GM12874 (cell line): ENCODE measurements at regions not wholly inside any gene's neighbourhood (a gene's known extent, or its start where the extent isn't known, plus 50 kb on each side); places are given as distances from the start of the nearest gene placed in this dataset.

Experiments
- CTCF ChIP-seq: IDR thresholded peaks from 2 replicates; pipeline ENCODE4 v1.5.1; 2011; ENCODE audit warnings: low read depth, mild to moderate bottlenecking, control low read depth, low read length, moderate library complexity; ENCODE audit not compliant: insufficient read depth

GRCh38 chr3:95280711-95281352, 1218.0 kb downstream of the NSUN3 start:
- no peak for TF ChIP-seq CTCF

- no peak for TF ChIP-seq CTCF
Observed at GRCh38 chr3:95289295-95289694, 1226.4 kb downstream of the NSUN3 start.

GRCh38 chr3:95297581-95297980, 1234.7 kb downstream of the NSUN3 start:
- no peak for TF ChIP-seq CTCF

GRCh38 chr3:95302044-95302443, 1239.2 kb downstream of the NSUN3 start:
- TF ChIP-seq CTCF = no peak

- TF ChIP-seq CTCF = no peak
Observed at GRCh38 chr3:95310560-95310959, 1247.7 kb downstream of the NSUN3 start.

- no peak for TF ChIP-seq CTCF
Observed at GRCh38 chr3:95311272-95311671, 1248.4 kb downstream of the NSUN3 start.

GRCh38 chr3:95312650-95313049, 1249.8 kb downstream of the NSUN3 start:
- no peak for TF ChIP-seq CTCF
